Hepatocyte (in vitro differentiated cells): ENCODE measurements at regions not wholly inside any gene's neighbourhood (a gene's known extent, or its start where the extent isn't known, plus 50 kb on each side); places are given as distances from the start of the nearest gene placed in this dataset.
"Not testable (repeated sequence)": the region's sequence is repeated elsewhere in the genome, so short reads cannot be mapped to it uniquely, and the experiment has no call there.

Experiments
- DNase-seq: peaks from one replicate; pipeline ENCODE4 v3.0.0-alpha.2; 2016; ENCODE audit warnings: low spot score
- H2AFZ ChIP-seq: fragments of 200-600 bp; sonication (generic); 2 replicates; pipeline ENCODE4 v1.6.0; 2016; ENCODE audit warnings: antibody characterized with exemption, mild to moderate bottlenecking
- H3K27ac ChIP-seq: fragments of 200-600 bp; sonication (generic); 2 replicates; pipeline ENCODE4 v1.5.1; 2016; ENCODE audit warnings: mild to moderate bottlenecking
- H3K27me3 ChIP-seq: fragments of 200-600 bp; sonication (generic); 2 replicates; pipeline ENCODE4 v1.6.1; 2016
- H3K36me3 ChIP-seq: fragments of 200-600 bp; sonication (generic); replicated peaks from 2 replicates; pipeline ENCODE4 v1.5.1; 2016; ENCODE audit warnings: low read depth; ENCODE audit not compliant: insufficient read depth
- H3K4me1 ChIP-seq: fragments of 200-600 bp; sonication (generic); 2 replicates; pipeline ENCODE4 v1.5.1; 2016; ENCODE audit warnings: mild to moderate bottlenecking, moderate library complexity; ENCODE audit not compliant: insufficient read depth
- H3K4me2 ChIP-seq: fragments of 200-600 bp; sonication (generic); 2 replicates; pipeline ENCODE4 v1.6.0; 2016
- H3K4me3 ChIP-seq: fragments of 200-600 bp; sonication (generic); 2 replicates; pipeline ENCODE4 v1.5.1; 2016; ENCODE audit warnings: mild to moderate bottlenecking
- H3K79me2 ChIP-seq: fragments of 200-600 bp; sonication (generic); 2 replicates; pipeline ENCODE4 v1.6.0; 2017; ENCODE audit warnings: mild to moderate bottlenecking
- H3K9me2 ChIP-seq: fragments of 200-600 bp; sonication (generic); replicated peaks from 2 replicates; pipeline ENCODE4 v1.6.0; 2017; ENCODE audit warnings: mild to moderate bottlenecking; ENCODE audit not compliant: insufficient read depth
- H3K9me3 ChIP-seq: fragments of 200-600 bp; sonication (generic); 2 replicates; pipeline ENCODE4 v1.5.1; 2016; ENCODE audit warnings: low read depth, mild to moderate bottlenecking
- H4K20me1 ChIP-seq: fragments of 200-600 bp; sonication (generic); 2 replicates; pipeline ENCODE4 v1.6.0; 2016; ENCODE audit warnings: mild to moderate bottlenecking; ENCODE audit not compliant: insufficient read depth, poor library complexity, severe bottlenecking
- CTCF ChIP-seq: fragments of 200-600 bp; sonication (generic); IDR thresholded peaks from 2 replicates; pipeline ENCODE4 v1.5.1; 2016; ENCODE audit warnings: antibody characterized with exemption, mild to moderate bottlenecking; ENCODE audit not compliant: poor library complexity
- EZH2 ChIP-seq: fragments of 200-600 bp; sonication (generic); IDR thresholded peaks from 2 replicates; pipeline ENCODE4 v1.6.1; 2016; ENCODE audit warnings: antibody characterized with exemption, mild to moderate bottlenecking, borderline replicate concordance
- EZH2phosphoT487 ChIP-seq: fragments of 200-600 bp; sonication (generic); IDR thresholded peaks from one replicate; pipeline ENCODE4 v1.6.1; 2018; ENCODE audit warnings: antibody characterized with exemption, mild to moderate bottlenecking, low read depth, moderate library complexity; ENCODE audit not compliant: unreplicated experiment, severe bottlenecking
- WGBS: methylation state at CpG from one replicate; pipeline ENCODE4 v1.1.6; 2016; ENCODE audit warnings: low lambda C conversion rate; ENCODE audit errors: missing lambda C conversion rate; 5-methylcytosine and 5-hydroxymethylcytosine counted together

DNA sequence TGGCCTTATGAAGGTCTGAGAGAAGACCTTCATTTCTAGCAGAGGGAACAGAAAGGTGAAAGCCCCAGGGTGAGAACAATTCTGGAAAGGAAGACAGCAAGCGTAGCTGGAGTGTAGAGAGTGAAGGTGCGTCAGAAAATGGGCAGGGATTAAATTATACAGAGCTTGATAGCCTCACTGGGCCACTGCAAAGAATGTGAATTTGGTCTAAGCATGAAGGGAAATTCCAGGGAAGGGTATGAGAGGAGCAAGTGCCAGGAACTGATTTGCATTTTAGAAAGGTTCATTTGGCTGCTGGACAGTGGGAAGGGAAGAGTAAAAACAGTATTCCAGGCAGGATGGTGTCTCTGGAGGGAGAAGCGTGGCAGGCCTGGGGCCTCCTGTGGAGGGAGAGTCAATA lies 274.1 kb upstream of the ASIC2 start:
- TF ChIP-seq EZH2 (no peak), EZH2phosphoT487 (no peak), CTCF (no peak)
- Histone ChIP-seq H3K9me2 (no peaks in the 10 kb centered on the region), H3K4me2 (no peak overlapping the region), H3K79me2 (no peaks in the 10 kb centered on the region), H3K27me3 (no peaks in the 10 kb centered on the region), H3K4me1 (no peaks in the 10 kb centered on the region), H3K9me3 (no peaks in the 10 kb centered on the region), H3K36me3 (no peaks in the 10 kb centered on the region), H3K4me3 (no peak overlapping the region), H3K27ac (no peak overlapping the region), H2AFZ (no peak overlapping the region), H4K20me1 (no peaks in the 10 kb centered on the region)
- 79% methylated on average over 3 of the region's 3 CpGs for WGBS
- DNase-seq, result no peak

- H3K4me2 ChIP-seq, result no peak overlapping the region
- H3K36me3 ChIP-seq, result no peaks in the 10 kb centered on the region
- H3K27me3 ChIP-seq, result no peaks in the 10 kb centered on the region
- no peaks in the 10 kb centered on the region for H3K79me2 ChIP-seq
- TF ChIP-seq CTCF (no peak), EZH2 (no peak), EZH2phosphoT487 (no peak)
- H3K4me1 ChIP-seq, result no peaks in the 10 kb centered on the region
- H2AFZ ChIP-seq, result no peak overlapping the region
- H3K27ac ChIP-seq, result no peak overlapping the region
- no peaks in the 10 kb centered on the region for H4K20me1 ChIP-seq
- H3K4me3 ChIP-seq, result no peak overlapping the region
- H3K9me3 ChIP-seq, result no peaks in the 10 kb centered on the region
- no peaks in the 10 kb centered on the region for H3K9me2 ChIP-seq
- peak; percentile 62 for DNase-seq
- 46% methylated on average over 3 of the region's 3 CpGs for WGBS
These were observed 279.5 kb upstream of the ASIC2 start for GRCh38 chr17:33572615-33573014.

DNA sequence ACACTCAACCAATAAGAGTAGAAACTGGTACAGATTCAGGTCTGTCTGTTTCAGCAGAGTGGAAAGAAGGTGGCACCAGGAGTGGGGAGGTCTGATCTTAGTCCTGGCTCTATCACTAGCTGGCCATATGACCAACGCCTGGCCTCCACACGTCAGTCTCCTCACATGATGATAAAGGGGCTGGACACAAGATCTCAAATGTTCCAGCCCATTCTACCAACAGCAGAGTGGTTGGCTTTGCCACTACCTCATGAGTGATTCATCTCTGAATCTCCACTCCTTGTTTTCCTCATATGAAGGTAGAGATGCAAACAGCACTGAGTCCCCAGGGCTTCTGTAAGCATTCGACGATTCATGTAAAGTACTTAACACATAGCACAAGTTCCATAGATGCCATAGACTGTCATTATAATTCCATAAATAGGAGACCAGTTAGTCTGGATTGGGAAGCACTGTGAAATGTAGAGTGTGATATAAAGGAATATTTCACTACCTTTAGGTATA lies 281.9 kb upstream of the ASIC2 start:
- Histone ChIP-seq H3K4me3 (no peak overlapping the region), H2AFZ (no peak overlapping the region), H3K9me2 (no peaks in the 10 kb centered on the region), H3K27me3 (no peaks in the 10 kb centered on the region), H3K27ac (no peak overlapping the region), H3K79me2 (no peaks in the 10 kb centered on the region), H3K4me2 (no peak overlapping the region), H3K4me1 (no peaks in the 10 kb centered on the region), H4K20me1 (no peaks in the 10 kb centered on the region), H3K9me3 (no peaks in the 10 kb centered on the region), H3K36me3 (no peaks in the 10 kb centered on the region)
- no peak for TF ChIP-seq CTCF
- no peak for TF ChIP-seq EZH2phosphoT487
- TF ChIP-seq EZH2, result no peak
- 86% methylated on average over 4 of the region's 4 CpGs for WGBS
- DNase-seq, result no peak

DNA sequence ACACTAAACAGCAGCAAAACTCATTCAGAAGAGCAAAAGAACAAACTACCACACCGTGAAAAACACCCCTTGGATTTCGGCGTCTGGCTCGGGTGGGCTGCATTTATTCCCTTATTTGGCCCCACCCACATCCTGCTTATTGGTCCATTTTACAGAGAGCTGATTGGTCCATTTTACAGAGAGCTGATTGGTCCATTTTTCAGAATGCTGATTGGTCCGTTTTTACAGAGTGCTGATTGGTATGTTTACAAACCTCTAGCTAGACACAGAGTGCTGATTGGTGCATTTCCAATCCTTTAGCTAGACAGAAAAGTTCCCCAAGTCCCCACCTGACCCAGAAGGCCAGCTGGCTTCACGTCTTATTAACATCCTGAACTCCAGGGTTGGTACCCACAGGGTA lies 286.6 kb upstream of the ASIC2 start:
- H3K79me2 ChIP-seq, H4K20me1 ChIP-seq, H3K9me2 ChIP-seq, H3K4me2 ChIP-seq, H3K27me3 ChIP-seq, H3K27ac ChIP-seq, H3K4me3 ChIP-seq, H3K9me3 ChIP-seq, H2AFZ ChIP-seq, H3K36me3 ChIP-seq, H3K4me1 ChIP-seq, DNase-seq: not testable (repeated sequence)
- WGBS, result 97% methylated on average over 6 of the region's 6 CpGs
